SU-DHL-6 (cell line): ENCODE measurements at regions not wholly inside any gene's neighbourhood (a gene's known extent, or its start where the extent isn't known, plus 50 kb on each side); places are given as distances from the start of the nearest gene placed in this dataset.

Experiments
- EZH2phosphoT487 ChIP-seq: fragments of 200-600 bp; sonication (generic), shearing (Covaris generic); conservative IDR thresholded peaks from 2 replicates; pipeline ENCODE4 v1.6.1; 2018; ENCODE audit warnings: mild to moderate bottlenecking, antibody characterized with exemption, low read length, moderate library complexity, mixed read lengths
- TF ChIP-seq, protein P1 (sequence below): fragments of 200-600 bp; sonication (generic); IDR thresholded peaks from one replicate; pipeline ENCODE4 v1.5.1; 2017; ENCODE audit warnings: antibody characterized with exemption, mild to moderate bottlenecking, low read length, moderate library complexity; ENCODE audit not compliant: insufficient read depth, poor library complexity, severe bottlenecking

- TF ChIP-seq, protein P1, sequence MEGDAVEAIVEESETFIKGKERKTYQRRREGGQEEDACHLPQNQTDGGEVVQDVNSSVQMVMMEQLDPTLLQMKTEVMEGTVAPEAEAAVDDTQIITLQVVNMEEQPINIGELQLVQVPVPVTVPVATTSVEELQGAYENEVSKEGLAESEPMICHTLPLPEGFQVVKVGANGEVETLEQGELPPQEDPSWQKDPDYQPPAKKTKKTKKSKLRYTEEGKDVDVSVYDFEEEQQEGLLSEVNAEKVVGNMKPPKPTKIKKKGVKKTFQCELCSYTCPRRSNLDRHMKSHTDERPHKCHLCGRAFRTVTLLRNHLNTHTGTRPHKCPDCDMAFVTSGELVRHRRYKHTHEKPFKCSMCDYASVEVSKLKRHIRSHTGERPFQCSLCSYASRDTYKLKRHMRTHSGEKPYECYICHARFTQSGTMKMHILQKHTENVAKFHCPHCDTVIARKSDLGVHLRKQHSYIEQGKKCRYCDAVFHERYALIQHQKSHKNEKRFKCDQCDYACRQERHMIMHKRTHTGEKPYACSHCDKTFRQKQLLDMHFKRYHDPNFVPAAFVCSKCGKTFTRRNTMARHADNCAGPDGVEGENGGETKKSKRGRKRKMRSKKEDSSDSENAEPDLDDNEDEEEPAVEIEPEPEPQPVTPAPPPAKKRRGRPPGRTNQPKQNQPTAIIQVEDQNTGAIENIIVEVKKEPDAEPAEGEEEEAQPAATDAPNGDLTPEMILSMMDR: no peak
- TF ChIP-seq EZH2phosphoT487: no peak
Measured at GRCh38 chr9:16202221-16202620, 649.4 kb downstream of the CCDC171 start.
